Keratinocyte (primary cell): ENCODE measurements at regions not wholly inside any gene's neighbourhood (a gene's known extent, or its start where the extent isn't known, plus 50 kb on each side); places are given as distances from the start of the nearest gene placed in this dataset.

ENCODE experiments used
- EZH2 ChIP-seq: IDR thresholded peaks from one replicate; pipeline ENCODE4 v1.6.1; 2012; ENCODE audit warnings: inconsistent platforms, mild to moderate bottlenecking, low read length, moderate library complexity
- TF ChIP-seq, protein P1 (sequence below), 3 experiments: IDR thresholded peaks in 1 of 3; conservative IDR thresholded peaks in 1 of 3; optimal IDR thresholded peaks in 1 of 3; 2 replicates in 2 of 3; 3 replicates in 1 of 3; pipeline versions ENCODE3 to v1.5.1; 2011; ENCODE audit warnings: low read length in 3 of 3, mild to moderate bottlenecking in 3 of 3, moderate library complexity in 2 of 3, control low read depth in 1 of 3, inconsistent platforms in 1 of 3; ENCODE audit not compliant: insufficient read depth in 2 of 3; ENCODE audit errors: extremely low read depth in 1 of 3

DNA sequence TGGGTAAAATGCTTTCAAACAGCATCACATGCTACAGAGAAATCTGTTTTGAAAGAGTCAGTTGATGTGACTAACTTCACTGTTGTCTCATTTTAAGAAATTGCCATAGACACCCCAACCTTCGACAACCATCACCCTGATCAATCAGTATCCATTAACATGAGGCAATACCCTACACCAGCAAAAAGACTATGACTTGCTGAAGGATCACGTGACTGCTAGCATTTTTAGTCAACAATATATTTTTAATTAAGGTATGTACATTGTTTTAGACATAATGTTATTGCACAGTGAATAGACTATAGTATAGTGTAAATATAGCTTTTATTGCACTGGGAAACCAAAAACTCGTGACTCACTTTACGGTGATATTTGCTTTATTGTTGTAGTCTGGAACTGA, 200.0 kb upstream of the ARHGAP24 start:
- TF ChIP-seq, protein P1, sequence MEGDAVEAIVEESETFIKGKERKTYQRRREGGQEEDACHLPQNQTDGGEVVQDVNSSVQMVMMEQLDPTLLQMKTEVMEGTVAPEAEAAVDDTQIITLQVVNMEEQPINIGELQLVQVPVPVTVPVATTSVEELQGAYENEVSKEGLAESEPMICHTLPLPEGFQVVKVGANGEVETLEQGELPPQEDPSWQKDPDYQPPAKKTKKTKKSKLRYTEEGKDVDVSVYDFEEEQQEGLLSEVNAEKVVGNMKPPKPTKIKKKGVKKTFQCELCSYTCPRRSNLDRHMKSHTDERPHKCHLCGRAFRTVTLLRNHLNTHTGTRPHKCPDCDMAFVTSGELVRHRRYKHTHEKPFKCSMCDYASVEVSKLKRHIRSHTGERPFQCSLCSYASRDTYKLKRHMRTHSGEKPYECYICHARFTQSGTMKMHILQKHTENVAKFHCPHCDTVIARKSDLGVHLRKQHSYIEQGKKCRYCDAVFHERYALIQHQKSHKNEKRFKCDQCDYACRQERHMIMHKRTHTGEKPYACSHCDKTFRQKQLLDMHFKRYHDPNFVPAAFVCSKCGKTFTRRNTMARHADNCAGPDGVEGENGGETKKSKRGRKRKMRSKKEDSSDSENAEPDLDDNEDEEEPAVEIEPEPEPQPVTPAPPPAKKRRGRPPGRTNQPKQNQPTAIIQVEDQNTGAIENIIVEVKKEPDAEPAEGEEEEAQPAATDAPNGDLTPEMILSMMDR (optimal IDR thresholded peaks at IDR 0.05 in 1 of 3, IDR thresholded peaks at IDR 0.05 in 1 of 3, conservative IDR thresholded peaks at IDR 0.05 in 1 of 3; ENCODE audit: extremely low read depth in 1 of 3, insufficient read depth in 2 of 3, low read length in 3 of 3) = no peak
- TF ChIP-seq EZH2 = no peak
